ENCODE measurements at regions not wholly inside any gene's neighbourhood (a gene's known extent, or its start where the extent isn't known, plus 50 kb on each side); places are given as distances from the start of the nearest gene placed in this dataset.

GRCh38 chr2:221767106-221768012, 195.3 kb upstream of the EPHA4 start:
- no peak for TF ChIP-seq EZH2 (IDR thresholded peaks at IDR 0.05; ENCODE audit: borderline replicate concordance)
- TF ChIP-seq, protein P1, sequence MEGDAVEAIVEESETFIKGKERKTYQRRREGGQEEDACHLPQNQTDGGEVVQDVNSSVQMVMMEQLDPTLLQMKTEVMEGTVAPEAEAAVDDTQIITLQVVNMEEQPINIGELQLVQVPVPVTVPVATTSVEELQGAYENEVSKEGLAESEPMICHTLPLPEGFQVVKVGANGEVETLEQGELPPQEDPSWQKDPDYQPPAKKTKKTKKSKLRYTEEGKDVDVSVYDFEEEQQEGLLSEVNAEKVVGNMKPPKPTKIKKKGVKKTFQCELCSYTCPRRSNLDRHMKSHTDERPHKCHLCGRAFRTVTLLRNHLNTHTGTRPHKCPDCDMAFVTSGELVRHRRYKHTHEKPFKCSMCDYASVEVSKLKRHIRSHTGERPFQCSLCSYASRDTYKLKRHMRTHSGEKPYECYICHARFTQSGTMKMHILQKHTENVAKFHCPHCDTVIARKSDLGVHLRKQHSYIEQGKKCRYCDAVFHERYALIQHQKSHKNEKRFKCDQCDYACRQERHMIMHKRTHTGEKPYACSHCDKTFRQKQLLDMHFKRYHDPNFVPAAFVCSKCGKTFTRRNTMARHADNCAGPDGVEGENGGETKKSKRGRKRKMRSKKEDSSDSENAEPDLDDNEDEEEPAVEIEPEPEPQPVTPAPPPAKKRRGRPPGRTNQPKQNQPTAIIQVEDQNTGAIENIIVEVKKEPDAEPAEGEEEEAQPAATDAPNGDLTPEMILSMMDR (IDR thresholded peaks at IDR 0.05; ENCODE audit: poor library complexity) = no peak
